ENCODE measurements at regions not wholly inside any gene's neighbourhood (a gene's known extent, or its start where the extent isn't known, plus 50 kb on each side); places are given as distances from the start of the nearest gene placed in this dataset.

GRCh38 chr13:70630247-70630646 lies 522.0 kb upstream of the KLHL1 start:
- FAIRE-seq = no peak
- Histone ChIP-seq H3K27ac (no peak overlapping the region), H3K9me3 (no peaks in the 10 kb centered on the region), H3K36me3 (no peaks in the 10 kb centered on the region), H3K4me1 (peaks cover 0 to 7% (median 0%) of the 10 kb centered on the region in 3 donors), H3K27me3 (no peaks in the 10 kb centered on the region), H3K4me3 (no peak overlapping the region)
- WGBS, 2 donors = 66 to 73% methylated on average over 2 of the region's 2 CpGs
- no peak for DNase-seq
- intact Hi-C loops (cut with DNase I) = no loop called here
- no peak for ATAC-seq
- TF ChIP-seq CTCF (IDR thresholded peaks at IDR 0.05) = no peak

- no peaks in the 10 kb centered on the region for H3K9me3 ChIP-seq
- no peak overlapping the region for H3K4me3 ChIP-seq
- intact Hi-C loops (cut with DNase I) = no loop called here
- TF ChIP-seq CTCF (IDR thresholded peaks at IDR 0.05) = peak in 3 of 4 donors; percentile 5 to 15 (median 15)
- no peaks in the 10 kb centered on the region for H3K36me3 ChIP-seq
- no peaks in the 10 kb centered on the region for H3K27me3 ChIP-seq
- H3K4me1 ChIP-seq = peaks cover 0 to 7% (median 0%) of the 10 kb centered on the region in 3 donors
- FAIRE-seq (peak; percentile 93), ATAC-seq (peak in 3 of 4 donors; percentile 53 to 64 (median 60)), DNase-seq (no peak)
- H3K27ac ChIP-seq = no peak overlapping the region
Measured at GRCh38 chr13:70623239-70623638, 515.0 kb upstream of the KLHL1 start.

- FAIRE-seq = no peak
- intact Hi-C loops (cut with DNase I) = no loop called here
- no peaks in the 10 kb centered on the region for H3K27me3 ChIP-seq
Measured at GRCh38 chr13:70622796-70623195, 514.5 kb upstream of the KLHL1 start.

DNA sequence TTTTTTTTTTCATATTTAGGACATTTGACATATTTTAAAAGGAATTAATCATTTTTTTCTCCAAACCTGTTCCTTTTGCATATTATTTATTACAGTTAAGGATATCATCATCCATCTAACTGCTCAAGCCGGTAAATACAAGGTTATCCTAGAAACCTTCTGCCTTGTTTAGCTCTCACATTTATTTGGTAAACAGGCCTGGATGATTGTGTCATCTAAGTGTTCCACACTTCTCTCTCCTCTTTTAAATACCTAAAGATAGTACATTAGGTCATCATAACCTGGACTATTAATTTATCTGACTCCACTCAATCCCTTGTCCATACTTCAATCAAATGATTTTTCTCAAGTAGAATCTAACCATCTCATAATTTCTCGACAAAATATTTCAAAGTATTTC lies 511.7 kb upstream of the KLHL1 start:
- 56 to 75% methylated on average over 2 of the region's 2 CpGs for WGBS, 2 donors
- intact Hi-C loops (cut with DNase I) = no loop called here
- no peaks in the 10 kb centered on the region for H3K36me3 ChIP-seq
- H3K4me3 ChIP-seq = no peak overlapping the region
- no peaks in the 10 kb centered on the region for H3K27me3 ChIP-seq
- TF ChIP-seq CTCF (IDR thresholded peaks at IDR 0.05) = no peak
- DNase-seq (no peak), FAIRE-seq (no peak), ATAC-seq (no peak)
- no peak overlapping the region for H3K27ac ChIP-seq
- no peaks in the 10 kb centered on the region for H3K4me1 ChIP-seq
- no peaks in the 10 kb centered on the region for H3K9me3 ChIP-seq

More at GRCh38 chr13:70622796-70623195, 514.5 kb upstream of the KLHL1 start:
- Histone ChIP-seq H3K27ac (no peak overlapping the region), H3K4me3 (no peak overlapping the region), H3K36me3 (no peaks in the 10 kb centered on the region), H3K9me3 (no peaks in the 10 kb centered on the region), H3K4me1 (peaks cover 0 to 7% (median 0%) of the 10 kb centered on the region in 3 donors)
- ATAC-seq (no peak), DNase-seq (no peak)
- no peak for TF ChIP-seq CTCF (IDR thresholded peaks at IDR 0.05)
- WGBS, 2 donors = 27 to 30% methylated on average over 5 of the region's 5 CpGs

- FAIRE-seq (no peak), DNase-seq (no peak), ATAC-seq (no peak)
- Histone ChIP-seq H3K4me1 (no peaks in the 10 kb centered on the region), H3K9me3 (no peaks in the 10 kb centered on the region), H3K36me3 (no peaks in the 10 kb centered on the region), H3K27ac (no peak overlapping the region), H3K4me3 (no peak overlapping the region), H3K27me3 (no peaks in the 10 kb centered on the region)
- intact Hi-C loops (cut with DNase I) = no loop called here
- TF ChIP-seq CTCF (IDR thresholded peaks at IDR 0.05) = no peak
- WGBS, 2 donors = 56 to 62% methylated on average over 3 of the region's 3 CpGs
Measured at GRCh38 chr13:70616847-70617246, 508.6 kb upstream of the KLHL1 start.
